ENCODE measurements at regions not wholly inside any gene's neighbourhood (a gene's known extent, or its start where the extent isn't known, plus 50 kb on each side); places are given as distances from the start of the nearest gene placed in this dataset.
"Not testable (repeated sequence)": the region's sequence is repeated elsewhere in the genome, so short reads cannot be mapped to it uniquely, and the experiment has no call there.

DNA sequence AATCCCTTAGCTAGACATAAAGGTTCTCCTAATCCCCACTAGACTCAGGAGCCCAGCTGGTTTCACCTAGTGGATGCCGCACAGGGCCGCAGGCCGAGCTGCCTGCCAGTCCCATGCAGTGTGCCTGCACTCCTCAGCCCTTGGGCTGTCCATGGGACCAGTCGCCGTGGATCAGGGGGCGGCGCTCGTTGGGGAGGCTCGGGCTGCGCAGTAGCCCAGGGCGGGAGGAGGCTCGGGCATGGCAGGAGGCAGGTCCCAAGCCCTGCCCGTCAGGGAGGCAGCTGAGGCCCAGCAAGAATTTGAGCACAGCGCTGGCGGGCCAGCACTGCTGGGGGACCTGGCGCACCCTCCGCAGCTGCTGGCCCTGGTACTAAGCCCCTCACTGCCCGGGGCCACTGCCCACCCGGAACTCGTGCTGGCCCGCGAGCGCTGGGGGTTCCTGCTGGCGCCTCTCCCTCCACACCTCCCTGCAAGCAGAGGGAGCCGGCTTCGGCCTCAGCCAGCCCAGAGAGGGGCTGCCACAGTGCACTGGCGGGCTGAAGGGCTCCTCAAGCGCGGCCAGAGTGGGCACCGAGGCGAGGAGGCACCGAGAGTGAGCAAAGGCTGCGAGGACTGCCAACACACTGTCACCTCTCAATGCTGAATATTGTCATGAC, 307.8 kb downstream of the C6orf118 start:
- no peak for DNase-seq

DNA sequence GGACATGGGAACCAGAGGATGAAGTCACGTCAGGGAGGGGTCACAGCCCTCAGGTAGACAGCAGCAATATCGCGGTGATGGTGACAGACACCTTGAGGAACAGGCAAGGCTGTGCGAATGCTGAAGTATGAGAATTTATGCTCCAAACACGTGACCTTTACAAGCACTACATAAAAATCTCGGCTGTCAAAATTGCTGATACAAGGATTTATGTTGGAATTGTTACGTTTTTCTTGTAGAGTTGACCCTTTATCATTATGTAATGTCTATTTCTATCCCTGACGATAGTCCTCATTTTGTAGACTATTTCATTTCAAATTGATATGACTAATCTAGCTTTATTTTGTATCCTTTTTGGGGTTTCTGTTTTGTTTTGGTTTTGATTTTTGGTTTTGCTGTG, 311.1 kb downstream of the C6orf118 start:
- no peak for DNase-seq

DNA sequence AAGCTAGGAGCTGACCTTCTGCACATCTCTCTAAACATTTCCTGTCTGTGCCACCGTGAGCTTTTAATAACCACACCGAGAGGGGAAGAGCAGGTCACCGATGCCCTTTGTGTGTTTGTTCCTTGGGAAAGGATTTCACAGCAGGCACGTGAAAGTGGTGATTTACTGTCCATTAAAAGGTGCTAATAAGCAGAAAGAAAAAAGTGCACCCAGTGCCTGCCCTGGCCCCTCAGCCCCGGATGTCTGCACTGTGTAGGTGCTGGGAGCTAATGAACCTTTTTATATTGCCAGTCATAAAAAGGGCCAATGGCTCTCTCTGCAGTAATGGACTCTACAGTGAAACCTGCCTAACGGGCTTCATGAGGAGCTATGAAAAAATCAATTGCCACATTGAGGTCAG, 312.6 kb downstream of the C6orf118 start:
- no peak for DNase-seq

DNA sequence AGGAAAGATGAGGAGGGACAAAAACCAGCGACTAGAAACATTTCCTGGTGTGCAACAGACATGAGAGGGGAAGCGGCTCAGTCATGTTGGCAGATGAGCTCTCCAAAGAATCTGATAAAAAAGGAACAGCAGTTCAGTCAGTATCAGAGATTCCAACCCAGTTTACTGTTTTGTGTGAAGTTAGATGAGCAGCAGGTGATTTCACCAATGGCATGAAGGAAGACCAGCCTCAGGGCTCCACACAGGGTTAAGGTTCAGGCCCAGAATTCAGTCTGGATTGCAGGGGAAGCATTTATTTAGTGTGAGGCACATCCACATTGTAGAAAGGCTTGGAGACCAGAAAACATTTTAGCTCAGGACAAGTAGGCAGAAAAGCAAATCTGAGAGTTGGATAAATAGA, 317.8 kb downstream of the C6orf118 start:
- no peak for DNase-seq

DNA sequence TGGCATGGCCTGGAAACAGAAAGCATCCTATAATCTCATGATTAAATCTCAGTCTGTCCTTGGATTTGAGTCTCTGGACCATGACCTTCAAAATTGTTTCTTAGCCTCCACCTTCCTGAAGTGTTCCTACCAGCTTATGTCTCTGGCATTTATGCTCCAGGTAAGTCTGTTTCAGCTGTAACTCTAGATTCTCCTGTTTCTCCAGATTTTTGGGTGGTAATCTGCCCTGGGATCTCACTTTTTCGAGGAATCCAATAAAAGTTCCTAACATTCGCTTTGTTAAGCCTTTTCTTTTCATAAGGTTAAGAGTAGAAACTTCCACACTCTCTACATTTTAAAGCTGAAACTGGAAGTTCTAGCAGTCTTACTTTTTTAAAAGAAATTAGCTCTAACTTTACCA, 318.5 kb downstream of the C6orf118 start:
- DNase-seq: no peak

DNA sequence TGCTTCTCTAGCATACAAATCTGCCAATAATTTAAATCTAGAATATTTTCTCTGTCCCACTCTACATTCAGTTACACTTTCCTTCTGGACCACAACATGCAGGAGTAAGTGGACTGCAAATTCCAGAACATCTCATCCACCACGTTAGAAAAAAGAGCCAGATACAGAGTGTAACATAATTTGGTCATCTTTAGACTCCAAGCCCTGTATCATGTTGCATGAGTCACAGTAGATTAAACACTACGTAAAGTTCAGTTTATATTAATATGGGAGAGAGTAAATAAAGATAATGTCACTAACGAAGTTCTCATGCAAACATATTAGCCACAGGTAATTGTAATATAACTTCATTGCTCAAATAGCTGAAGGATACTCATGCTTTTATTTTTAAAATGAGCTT, 327.0 kb downstream of the C6orf118 start:
- no peak for DNase-seq

DNA sequence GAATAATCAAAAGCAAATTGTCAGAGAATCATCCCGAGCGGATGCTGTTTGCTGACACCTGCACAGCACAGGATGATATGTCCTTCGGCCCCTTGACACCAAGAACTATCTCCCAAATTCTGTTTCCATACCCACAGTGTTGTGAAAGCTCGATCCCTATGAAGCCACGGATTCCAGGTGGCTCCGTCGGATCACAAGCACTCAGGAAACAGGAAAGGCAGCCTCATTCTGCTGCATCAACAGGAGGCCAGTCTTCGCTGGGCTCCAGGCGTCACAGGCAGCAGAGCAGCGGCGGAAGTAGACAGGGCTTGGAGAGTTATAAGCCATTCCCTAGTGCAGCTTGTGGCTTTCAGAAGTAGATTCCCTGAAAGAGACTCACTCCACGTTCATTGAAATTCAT, 342.3 kb downstream of the C6orf118 start:
- no peak for DNase-seq

DNA sequence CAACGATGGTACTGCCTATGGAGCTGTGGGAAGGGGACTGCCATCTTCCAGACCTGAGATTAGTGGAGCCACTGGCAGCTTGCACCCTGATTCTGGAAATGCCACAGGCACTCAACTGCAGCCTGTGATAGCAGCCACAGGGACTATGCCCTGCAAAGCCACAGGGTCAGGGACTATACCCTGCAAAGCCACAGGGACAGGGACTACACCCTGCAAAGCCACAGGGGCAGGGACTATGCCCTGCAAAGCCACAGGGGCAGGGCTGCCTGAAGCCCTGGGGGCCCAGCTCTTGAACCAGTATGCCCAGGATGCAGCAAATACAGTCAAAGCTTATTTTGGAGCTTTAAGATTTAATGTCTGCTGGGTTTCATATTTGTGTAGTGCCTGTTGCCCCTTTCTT, 346.6 kb downstream of the C6orf118 start:
- no peak for DNase-seq

DNA sequence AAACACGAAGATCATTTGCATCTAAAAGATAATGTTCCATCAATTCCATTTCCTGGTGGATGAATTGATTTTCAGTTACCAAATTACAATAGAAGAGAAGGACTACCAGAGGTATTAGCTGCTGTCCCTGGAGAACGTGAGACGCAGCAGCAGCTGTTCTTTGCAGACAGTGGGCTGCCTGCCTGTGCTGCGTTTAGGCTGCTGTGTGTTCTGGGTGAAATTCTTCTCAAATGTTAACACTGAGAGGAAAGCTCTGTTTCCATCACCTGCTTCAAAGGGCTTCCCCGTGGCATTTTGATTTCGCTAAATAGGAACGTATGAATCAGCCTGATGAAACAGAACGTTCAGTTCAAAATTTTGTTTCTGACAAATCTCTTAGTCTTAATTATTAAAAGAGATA, 362.2 kb downstream of the C6orf118 start:
- no peak for DNase-seq

DNA sequence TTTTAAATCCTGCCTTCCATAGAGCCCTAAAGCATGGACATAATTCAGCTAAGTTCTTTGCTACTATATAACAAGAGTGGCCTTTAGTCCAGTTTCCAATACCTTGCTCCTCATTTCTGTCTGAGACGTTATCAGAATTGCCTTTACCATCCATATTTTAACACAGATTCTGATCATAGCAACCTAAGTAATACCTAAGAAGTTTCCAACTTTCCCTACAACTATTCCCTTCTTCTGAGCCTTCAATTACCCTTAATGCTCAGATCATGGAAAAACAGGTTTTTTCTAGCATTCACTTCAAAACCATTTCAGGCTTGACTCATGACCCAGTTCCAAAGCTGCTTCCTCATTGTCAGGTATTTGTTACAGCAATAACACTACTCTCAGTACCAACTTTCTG, 367.1 kb downstream of the C6orf118 start:
- DNase-seq: no peak

DNA sequence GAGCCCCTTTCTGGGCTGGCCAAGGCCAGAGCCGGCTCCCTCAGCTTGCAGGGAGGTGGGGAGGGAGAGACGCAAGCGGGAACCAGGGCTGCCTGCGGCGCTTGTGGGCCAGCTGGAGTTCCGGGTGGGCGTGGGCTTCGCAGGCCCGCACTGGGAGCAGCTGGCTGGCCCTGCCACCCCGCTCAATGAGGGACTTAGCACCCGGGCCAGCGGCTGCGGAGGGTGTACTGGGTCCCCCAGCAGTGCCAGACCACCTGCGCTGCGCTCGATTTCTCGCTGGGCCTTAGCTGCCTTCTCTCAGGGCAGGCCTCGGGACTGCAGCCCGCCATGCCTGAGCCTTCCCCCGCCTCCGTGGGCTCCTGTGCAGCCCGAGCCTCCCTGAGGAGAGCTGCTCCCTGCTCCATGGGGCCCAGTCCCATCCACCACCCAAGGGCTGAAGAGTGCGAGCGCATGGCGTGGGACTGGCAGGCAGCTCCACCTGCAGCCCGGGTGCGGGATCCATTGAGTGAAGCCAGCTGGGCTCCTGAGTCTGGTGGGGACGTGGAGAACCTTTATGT, 376.1 kb downstream of the C6orf118 start:
- not testable (repeated sequence) for DNase-seq

DNA sequence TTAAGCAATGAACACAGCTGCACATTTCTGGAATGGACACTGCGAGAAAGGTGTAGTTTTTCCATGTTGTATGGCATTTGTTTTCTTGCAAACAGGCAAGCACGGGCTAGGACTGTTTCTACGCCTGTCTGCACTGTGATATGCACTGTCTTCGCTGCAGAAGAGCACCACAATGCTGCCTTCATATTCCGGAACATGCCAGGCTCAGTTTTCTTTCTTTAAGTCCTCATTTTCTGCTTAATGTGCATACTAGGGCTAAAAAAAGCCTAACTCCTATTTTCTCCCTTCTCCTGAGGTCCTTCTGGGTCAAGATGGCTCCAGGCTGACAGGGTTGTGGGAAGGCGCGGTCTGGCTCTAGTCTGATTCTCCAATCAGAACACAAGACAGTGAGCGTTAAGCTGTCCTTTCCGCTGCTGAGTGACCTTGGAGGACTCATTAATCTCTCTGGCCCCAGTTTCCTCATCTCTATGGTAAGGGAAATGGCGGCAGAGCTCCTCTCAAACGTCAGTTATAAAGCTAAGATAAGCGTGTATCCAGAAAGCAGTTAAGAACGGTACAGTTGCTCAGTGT, 379.9 kb downstream of the C6orf118 start:
- no peak for DNase-seq

DNA sequence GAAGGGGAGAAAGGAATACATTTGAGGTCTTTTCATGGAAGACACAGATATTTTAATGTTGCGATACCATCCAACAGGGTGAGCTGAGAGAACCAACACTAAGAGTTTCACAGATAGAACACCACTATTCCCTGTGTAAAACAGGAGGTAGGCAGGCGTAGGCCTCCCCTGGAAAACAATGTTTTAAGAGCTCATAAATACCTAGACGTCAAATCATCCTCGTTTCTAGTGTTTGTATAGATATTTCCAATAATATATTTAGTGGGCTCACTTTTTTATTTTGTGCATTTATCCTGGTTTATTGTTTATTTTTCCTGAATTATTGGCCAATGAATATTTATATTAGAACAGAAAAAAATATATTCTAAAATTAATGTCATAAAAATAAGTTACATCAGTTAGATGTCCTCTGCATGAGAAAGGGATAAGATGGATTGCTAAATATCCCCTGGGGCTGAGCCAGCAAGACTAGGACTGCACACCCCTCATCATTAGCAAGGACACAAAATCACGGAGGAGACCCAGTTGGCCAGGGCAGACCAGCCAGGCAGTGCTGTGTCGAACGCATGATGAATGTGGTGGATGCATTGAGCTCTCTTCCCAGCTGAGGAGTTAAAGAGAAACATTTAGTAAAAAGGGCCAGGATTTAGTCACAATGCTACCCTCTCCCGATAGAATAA, 380.5 kb downstream of the C6orf118 start:
- DNase-seq: no peak

DNA sequence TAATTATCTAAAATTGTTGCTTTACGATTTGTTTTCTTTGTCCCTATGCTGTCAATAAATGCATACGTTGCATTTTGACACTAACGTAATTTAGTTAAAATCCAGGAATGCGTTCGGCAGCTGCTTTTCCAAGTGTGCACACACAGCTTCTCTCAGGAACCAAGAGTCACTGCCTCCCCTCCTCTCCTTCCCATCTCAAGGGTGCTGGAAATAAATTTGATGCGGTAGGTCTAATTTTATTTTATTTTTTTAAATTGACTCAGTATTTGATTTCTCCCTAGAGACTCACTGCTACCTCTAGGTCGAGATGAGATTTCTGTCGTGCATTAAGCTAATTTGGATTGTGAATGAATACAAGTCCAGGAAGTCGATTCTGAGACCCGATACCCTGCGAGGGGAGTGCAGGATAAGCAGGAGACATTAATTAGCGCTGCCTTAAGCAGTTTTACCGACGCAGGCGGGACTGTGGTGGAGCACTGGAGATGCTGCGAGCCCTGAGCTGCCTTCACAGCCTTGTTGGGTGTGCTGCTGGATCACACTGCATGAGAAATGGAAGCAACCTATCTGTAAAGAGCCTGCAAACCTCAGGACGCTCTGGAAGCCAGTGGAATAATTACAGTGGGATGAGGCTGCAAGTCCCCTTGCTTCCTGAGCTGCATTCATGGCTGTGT, 381.2 kb downstream of the C6orf118 start:
- no peak for DNase-seq

DNA sequence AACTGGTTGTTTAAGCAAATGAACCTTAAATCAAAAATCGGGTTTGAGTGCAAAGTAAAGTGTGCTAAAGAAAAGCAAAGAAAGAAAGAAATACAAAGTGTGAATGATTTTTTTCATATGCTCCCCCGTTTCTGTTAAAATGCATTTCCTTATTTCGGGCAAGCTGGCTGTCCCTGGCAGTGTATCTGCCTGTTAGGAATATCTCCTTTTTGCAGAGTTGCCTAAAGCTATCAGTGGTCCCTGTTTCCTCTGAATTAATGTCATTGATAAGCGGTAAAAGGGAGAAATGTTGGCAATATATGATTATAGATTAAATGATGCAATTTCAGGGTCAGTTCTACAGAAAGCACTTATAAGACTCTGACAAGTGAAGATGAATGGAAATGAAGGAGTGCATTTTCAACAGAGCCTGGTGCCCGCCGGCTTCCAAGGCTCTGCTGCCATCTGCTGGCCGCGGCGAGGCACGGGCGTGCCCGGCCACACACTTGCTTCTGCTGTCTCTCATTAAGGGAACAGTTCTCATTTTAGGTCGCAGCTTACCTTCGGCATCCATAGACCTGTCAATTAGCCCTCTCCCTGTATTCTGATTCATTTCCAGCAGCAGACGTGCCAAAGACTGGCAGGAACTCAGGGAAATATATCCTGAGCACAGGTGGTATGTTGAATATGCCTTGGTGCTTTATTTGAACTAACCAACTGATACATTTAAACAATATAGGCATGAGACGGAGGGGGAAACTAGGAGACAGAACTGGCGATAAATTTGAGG, 381.9 kb downstream of the C6orf118 start:
- peak; percentile 75 for DNase-seq

DNA sequence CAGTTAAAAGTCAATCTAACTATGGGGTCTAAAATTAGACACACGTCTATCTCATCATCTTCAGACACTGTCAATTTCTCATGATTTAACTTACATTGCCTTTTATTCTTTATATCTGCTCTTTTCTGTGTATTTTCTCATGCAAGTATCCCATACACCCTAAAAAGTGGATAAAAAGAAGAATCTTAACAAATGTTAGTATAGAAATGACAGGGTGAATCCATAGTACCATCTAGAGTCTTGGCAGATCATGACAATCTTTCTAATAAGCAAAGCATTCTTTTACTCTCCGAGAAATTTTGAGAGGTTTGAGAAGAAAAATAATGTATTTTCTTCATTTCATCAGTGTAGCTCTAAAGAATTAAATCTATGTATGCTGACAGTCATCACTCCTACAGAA, 382.7 kb downstream of the C6orf118 start:
- no peak for DNase-seq

DNA sequence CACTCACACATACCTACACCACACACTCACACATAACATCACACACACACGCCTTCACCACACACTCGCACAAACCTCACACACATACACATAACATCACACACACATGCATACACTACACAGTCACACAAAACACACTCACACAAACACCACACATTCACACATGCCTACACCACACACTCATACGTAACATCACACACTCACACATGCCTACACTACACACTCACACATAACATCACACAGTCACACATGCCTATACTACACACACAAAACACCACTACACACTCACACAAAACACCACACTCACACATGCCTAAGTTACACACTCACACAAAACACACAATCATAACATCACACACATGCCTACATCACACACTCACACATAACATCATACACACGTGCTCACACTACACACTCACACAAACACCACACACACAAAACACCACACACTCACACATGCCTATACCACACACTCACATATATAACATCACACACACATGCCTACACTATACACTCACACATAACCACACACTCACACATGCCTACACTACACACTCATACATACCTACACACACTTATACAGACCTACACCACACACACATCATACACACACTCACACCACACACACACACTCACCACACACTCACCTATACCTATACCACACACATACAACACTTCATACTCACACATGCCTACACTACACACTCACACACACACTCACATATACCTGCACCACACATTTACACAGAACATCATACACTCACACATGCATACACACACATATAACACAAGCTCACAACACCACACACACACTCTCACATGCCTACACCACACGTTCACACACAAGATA, 383.5 kb downstream of the C6orf118 start:
- no peak for DNase-seq

DNA sequence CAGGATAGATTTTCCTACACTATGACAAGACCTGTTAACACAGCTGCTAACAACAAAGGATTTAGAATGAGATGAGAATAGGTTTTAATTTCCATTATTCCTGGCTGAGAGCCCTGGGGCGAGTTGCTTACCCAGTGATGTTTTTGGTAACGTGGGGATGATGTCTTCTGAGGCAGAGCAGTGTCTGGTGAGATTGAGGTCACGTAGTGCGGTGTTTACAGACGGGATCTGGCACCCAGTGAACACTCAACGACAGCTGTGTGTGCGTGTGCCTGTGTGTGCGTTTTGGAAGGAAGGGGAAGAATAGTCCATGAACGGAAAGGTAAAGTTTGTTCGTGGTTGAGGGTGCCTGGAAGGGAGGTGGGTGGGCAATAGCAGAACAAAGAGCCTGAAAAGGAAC, 384.7 kb downstream of the C6orf118 start:
- DNase-seq: peak; percentile 34

DNA sequence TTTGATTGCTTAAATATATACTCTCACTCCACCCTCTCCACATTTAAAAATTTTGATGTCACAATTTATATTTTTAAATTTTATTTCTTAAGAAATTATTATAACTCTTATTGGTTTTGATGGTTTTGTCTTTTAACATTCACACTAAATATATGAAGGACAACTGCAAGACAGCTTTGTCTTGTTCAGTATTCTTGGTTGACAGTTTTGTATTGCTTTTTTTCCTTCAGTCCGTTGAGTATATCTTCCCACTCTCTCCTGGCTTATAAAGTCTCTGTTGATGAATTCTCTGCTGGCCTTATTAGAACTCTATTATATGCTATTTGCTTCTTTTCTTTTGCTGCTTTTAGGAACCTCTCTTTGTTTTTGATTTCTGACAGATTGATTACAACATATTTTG, 392.2 kb downstream of the C6orf118 start:
- no peak for DNase-seq

DNA sequence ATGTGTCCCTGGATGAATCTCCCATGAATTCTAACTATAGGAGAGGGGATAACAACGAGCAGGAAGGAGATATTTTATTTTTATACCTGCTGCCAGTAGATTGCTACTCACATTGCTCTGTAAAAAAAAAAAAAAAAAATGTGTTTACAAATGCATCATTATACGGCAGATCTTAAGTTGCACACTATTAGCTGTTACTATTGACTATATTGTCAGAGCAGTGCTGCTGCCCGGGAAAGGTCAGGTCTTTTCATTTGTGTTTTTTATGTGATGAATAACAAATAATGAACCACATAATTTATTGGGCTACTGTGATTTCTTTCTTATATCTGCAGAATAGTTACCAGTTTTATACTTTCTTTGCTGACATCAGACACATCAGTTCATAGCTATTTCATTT, 393.3 kb downstream of the C6orf118 start:
- DNase-seq: no peak

DNA sequence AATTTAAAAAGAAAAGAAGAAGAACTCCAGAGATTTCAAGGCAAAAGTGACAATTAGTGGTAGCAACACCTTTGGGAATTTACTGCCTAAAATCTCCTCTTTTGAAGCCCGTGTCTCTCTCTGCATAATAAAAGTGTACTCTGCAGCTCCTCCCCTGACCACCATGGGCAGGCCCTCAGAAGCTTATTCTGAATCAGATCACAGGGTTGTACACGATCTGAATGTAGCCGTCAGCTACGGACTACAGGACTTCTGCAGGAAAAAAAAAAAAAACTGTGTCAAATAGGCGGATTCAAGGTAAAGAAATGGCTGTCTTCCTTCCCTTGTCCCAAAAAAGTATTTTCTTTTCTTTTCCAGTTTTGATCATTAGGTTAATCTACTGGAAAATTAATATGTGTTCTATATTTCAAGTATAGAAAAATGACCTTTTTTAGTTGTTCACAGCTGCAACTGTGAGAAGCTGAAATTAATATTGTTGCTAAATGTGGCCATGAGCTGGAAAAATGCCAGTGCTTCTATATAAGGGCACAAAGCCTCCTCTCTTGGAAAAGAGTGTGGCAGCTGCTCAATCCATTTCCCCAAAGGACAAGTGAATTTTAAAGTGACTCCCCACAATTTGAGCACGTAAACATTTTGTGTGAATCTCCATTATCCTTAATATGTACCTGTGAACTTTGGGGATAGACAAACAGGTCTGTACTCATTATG, 397.4 kb downstream of the C6orf118 start:
- DNase-seq: peak; percentile 50
